ENCODE measurements at regions not wholly inside any gene's neighbourhood (a gene's known extent, or its start where the extent isn't known, plus 50 kb on each side); places are given as distances from the start of the nearest gene placed in this dataset.

GRCh38 chr18:10060841-10061240 is 147.0 kb downstream of the VAPA start:
- H3K4me3 ChIP-seq (ENCODE audit: low read length), result no peak overlapping the region
- H3K9me3 ChIP-seq (ENCODE audit: low read length), result no peaks in the 10 kb centered on the region
- no peak overlapping the region for H3K9ac ChIP-seq (ENCODE audit: low read length)
- no peaks in the 10 kb centered on the region for H3K79me2 ChIP-seq (replicated peaks; ENCODE audit: insufficient read depth, low read length)
- no peaks in the 10 kb centered on the region for H4K20me1 ChIP-seq (ENCODE audit: insufficient read depth)
- H2AFZ ChIP-seq (ENCODE audit: low read depth, low read length), result no peak overlapping the region
- H3F3A ChIP-seq (ENCODE audit: insufficient read depth, low read length, poor library complexity, severe bottlenecking), result no peaks in the 10 kb centered on the region
- TF ChIP-seq EP300 (conservative IDR thresholded peaks at IDR 0.05; ENCODE audit: poor library complexity, severe bottlenecking) (no peak), CTCF (IDR thresholded peaks at IDR 0.05; ENCODE audit: poor library complexity, severe bottlenecking) (no peak), POLR2AphosphoS5 (IDR thresholded peaks at IDR 0.05) (no peak), REST (IDR thresholded peaks at IDR 0.05; ENCODE audit: borderline replicate concordance) (no peak), EZH2 (IDR thresholded peaks at IDR 0.05; ENCODE audit: borderline replicate concordance, insufficient read depth, low read length, poor library complexity, severe bottlenecking) (no peak), TAF1 (IDR thresholded peaks at IDR 0.05; ENCODE audit: low read depth) (no peak), MXI1 (conservative IDR thresholded peaks at IDR 0.05; ENCODE audit: poor library complexity, severe bottlenecking) (no peak), RAD21 (conservative IDR thresholded peaks at IDR 0.05) (no peak), SMC3 (conservative IDR thresholded peaks at IDR 0.05; ENCODE audit: poor library complexity) (no peak)
- H3K36me3 ChIP-seq (ENCODE audit: insufficient read depth, low read length), result no peaks in the 10 kb centered on the region
- no peaks in the 10 kb centered on the region for H3K27me3 ChIP-seq (ENCODE audit: insufficient read depth, low read depth, low read length)
- no peak overlapping the region for H3K27ac ChIP-seq (ENCODE audit: low read length)
- H3K9me2 ChIP-seq (ENCODE audit: insufficient read depth, low read length), result no peaks in the 10 kb centered on the region
- no peak overlapping the region for H3K4me2 ChIP-seq (ENCODE audit: low read length)

GRCh38 chr18:10061566-10062140 is 147.8 kb downstream of the VAPA start:
- no peak overlapping the region for H3K27ac ChIP-seq (ENCODE audit: low read length)

More at GRCh38 chr18:10061566-10062140, 147.8 kb downstream of the VAPA start:
- TF ChIP-seq SMC3 (conservative IDR thresholded peaks at IDR 0.05; ENCODE audit: poor library complexity) (no peak), MXI1 (conservative IDR thresholded peaks at IDR 0.05; ENCODE audit: poor library complexity, severe bottlenecking) (no peak), TAF1 (IDR thresholded peaks at IDR 0.05; ENCODE audit: low read depth) (no peak), POLR2AphosphoS5 (IDR thresholded peaks at IDR 0.05) (no peak), REST (IDR thresholded peaks at IDR 0.05; ENCODE audit: borderline replicate concordance) (no peak), EP300 (conservative IDR thresholded peaks at IDR 0.05; ENCODE audit: poor library complexity, severe bottlenecking) (no peak), CTCF (IDR thresholded peaks at IDR 0.05; ENCODE audit: poor library complexity, severe bottlenecking) (no peak), RAD21 (conservative IDR thresholded peaks at IDR 0.05) (no peak), EZH2 (IDR thresholded peaks at IDR 0.05; ENCODE audit: borderline replicate concordance, insufficient read depth, low read length, poor library complexity, severe bottlenecking) (no peak)
- no peaks in the 10 kb centered on the region for H3K9me2 ChIP-seq (ENCODE audit: insufficient read depth, low read length)
- no peaks in the 10 kb centered on the region for H3K9me3 ChIP-seq (ENCODE audit: low read length)
- no peaks in the 10 kb centered on the region for H3K36me3 ChIP-seq (ENCODE audit: insufficient read depth, low read length)
- H3K79me2 ChIP-seq (replicated peaks; ENCODE audit: insufficient read depth, low read length), result no peaks in the 10 kb centered on the region
- H2AFZ ChIP-seq (ENCODE audit: low read depth, low read length), result no peak overlapping the region
- no peaks in the 10 kb centered on the region for H3K27me3 ChIP-seq (ENCODE audit: insufficient read depth, low read depth, low read length)
- no peaks in the 10 kb centered on the region for H3F3A ChIP-seq (ENCODE audit: insufficient read depth, low read length, poor library complexity, severe bottlenecking)
- no peak overlapping the region for H3K4me3 ChIP-seq (ENCODE audit: low read length)
- no peaks in the 10 kb centered on the region for H4K20me1 ChIP-seq (ENCODE audit: insufficient read depth)
- H3K4me2 ChIP-seq (ENCODE audit: low read length), result no peak overlapping the region
- no peak overlapping the region for H3K9ac ChIP-seq (ENCODE audit: low read length)
